IMR-90 (cell line): ENCODE measurements at regions not wholly inside any gene's neighbourhood (a gene's known extent, or its start where the extent isn't known, plus 50 kb on each side); places are given as distances from the start of the nearest gene placed in this dataset.

Experiments used
- CEBPB ChIP-seq: IDR thresholded peaks from 2 replicates; pipeline ENCODE4 v1.6.1; 2012; ENCODE audit warnings: low read depth, low read length, improper control_type of control experiment
- CHD1 ChIP-seq: IDR thresholded peaks from 2 replicates; pipeline ENCODE4 v1.6.1; 2012; ENCODE audit warnings: low read depth, low read length, improper control_type of control experiment
- CTCF ChIP-seq: conservative IDR thresholded peaks from 2 replicates; pipeline ENCODE4 v1.5.1; 2012; ENCODE audit warnings: mild to moderate bottlenecking, low read depth, low read length, improper control_type of control experiment
- ELK1 ChIP-seq: fragments of 150-350 bp; IDR thresholded peaks from 2 replicates; pipeline ENCODE4 v1.6.1; 2016; ENCODE audit warnings: low read depth, mild to moderate bottlenecking, low read length, moderate library complexity, borderline replicate concordance
- FOS ChIP-seq: fragments of 150-350 bp; IDR thresholded peaks from 2 replicates; pipeline ENCODE4 v1.6.1; 2016; ENCODE audit warnings: low read depth, low read length
- MAFK ChIP-seq: IDR thresholded peaks from 2 replicates; pipeline ENCODE4 v1.6.1; 2012; ENCODE audit warnings: low read depth, low read length, improper control_type of control experiment
- MAZ ChIP-seq: IDR thresholded peaks from 2 replicates; pipeline ENCODE4 v1.6.1; 2012; ENCODE audit warnings: low read depth, mild to moderate bottlenecking, low read length, improper control_type of control experiment, moderate library complexity, borderline replicate concordance
- POLR2A ChIP-seq: IDR thresholded peaks from 2 replicates; pipeline ENCODE4 v1.6.1; 2012; ENCODE audit warnings: mild to moderate bottlenecking, low read depth, low read length
- RAD21 ChIP-seq: IDR thresholded peaks from 2 replicates; pipeline ENCODE4 v1.6.1; 2012; ENCODE audit warnings: low read length, improper control_type of control experiment
- RCOR1 ChIP-seq: IDR thresholded peaks from 2 replicates; pipeline ENCODE4 v1.6.1; 2012; ENCODE audit warnings: mild to moderate bottlenecking, low read length, improper control_type of control experiment; ENCODE audit not compliant: insufficient replicate concordance
- RFX5 ChIP-seq: IDR thresholded peaks from 2 replicates; pipeline ENCODE4 v1.8.0; 2012; ENCODE audit warnings: low read depth, mild to moderate bottlenecking, low read length, moderate library complexity
- SMC3 ChIP-seq: fragments of 150-350 bp; IDR thresholded peaks from 2 replicates; pipeline ENCODE4 v1.6.1; 2016; ENCODE audit warnings: low read depth, mild to moderate bottlenecking, antibody characterized with exemption, low read length, moderate library complexity
- USF2 ChIP-seq: fragments of 150-350 bp; IDR thresholded peaks from 2 replicates; pipeline ENCODE4 v1.6.1; 2017; ENCODE audit warnings: mild to moderate bottlenecking, antibody characterized with exemption, low read length, low read depth

GRCh38 chr4:123585111-123585510, 188.5 kb downstream of the SPRY1 start:
- no peak for TF ChIP-seq CTCF
- no peak for TF ChIP-seq CEBPB
- TF ChIP-seq RAD21, result no peak
- TF ChIP-seq USF2, result no peak
- TF ChIP-seq POLR2A, result no peak
- no peak for TF ChIP-seq SMC3
- no peak for TF ChIP-seq MAZ
- TF ChIP-seq RFX5, result no peak
- TF ChIP-seq FOS, result no peak
- TF ChIP-seq RCOR1, result no peak
- TF ChIP-seq MAFK, result no peak
- TF ChIP-seq ELK1, result no peak
- no peak for TF ChIP-seq CHD1
